ENCODE measurements at regions not wholly inside any gene's neighbourhood (a gene's known extent, or its start where the extent isn't known, plus 50 kb on each side); places are given as distances from the start of the nearest gene placed in this dataset.

- H3K4me3 ChIP-seq (ENCODE audit: low read depth, low read length), result no peak overlapping the region
- no peak overlapping the region for H3K27ac ChIP-seq (ENCODE audit: low read depth)
- no peaks in the 10 kb centered on the region for H3K36me3 ChIP-seq (ENCODE audit: insufficient read depth)
- DNase-seq (ENCODE audit: extremely low spot score), result no peak
- 89% methylated on average over 4 of the region's 4 CpGs for WGBS
- no peaks in the 10 kb centered on the region for H3K4me1 ChIP-seq (ENCODE audit: insufficient read depth)
Measured at GRCh38 chr4:20364969-20365368, 113.3 kb downstream of the SLIT2 start.

DNA sequence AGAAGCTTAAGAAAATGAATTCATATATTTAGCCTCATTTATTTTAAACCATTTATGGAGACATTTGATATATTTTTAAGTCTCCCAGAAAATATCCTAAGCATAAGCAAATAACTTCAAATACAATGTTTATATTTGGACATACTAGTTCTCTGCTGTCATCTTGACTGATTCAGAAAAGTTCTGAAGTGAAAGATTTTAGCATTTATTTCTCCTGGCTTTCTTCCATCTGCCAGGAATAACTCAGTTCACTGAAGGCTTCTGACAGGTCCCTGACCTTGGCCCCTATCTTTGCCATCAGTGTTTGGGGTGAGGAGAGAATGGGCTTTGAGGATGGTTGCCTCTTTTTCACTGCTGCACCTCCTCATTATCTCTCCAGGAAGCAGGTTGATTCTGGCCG, 115.7 kb downstream of the SLIT2 start:
- Histone ChIP-seq H3K4me1 (ENCODE audit: insufficient read depth) (no peaks in the 10 kb centered on the region), H3K27ac (ENCODE audit: low read depth) (no peak overlapping the region), H3K4me3 (ENCODE audit: low read depth, low read length) (no peak overlapping the region), H3K36me3 (ENCODE audit: insufficient read depth) (no peaks in the 10 kb centered on the region)
- WGBS, result 72% methylated on average over 1 of the region's 1 CpG
- no peak for DNase-seq (ENCODE audit: extremely low spot score)

DNA sequence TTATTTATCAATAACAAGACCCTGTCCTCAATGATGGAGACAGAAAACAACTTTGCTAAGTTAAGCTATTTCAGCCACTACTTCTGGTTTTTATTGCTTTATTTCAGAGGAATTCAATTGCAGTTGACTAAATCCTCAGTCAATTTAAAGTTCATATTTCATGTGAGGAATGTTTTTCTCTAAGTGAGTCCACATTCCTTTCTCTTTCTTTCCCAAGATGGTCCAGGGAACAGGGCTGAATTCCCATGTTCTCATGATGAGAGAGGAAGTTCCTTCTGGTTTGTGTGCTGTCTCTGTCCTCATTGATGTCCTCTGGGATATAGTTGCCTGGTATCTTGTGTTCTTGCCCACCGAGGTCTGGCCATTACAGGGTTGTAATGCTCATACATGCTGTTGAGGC, 117.2 kb downstream of the SLIT2 start:
- no peaks in the 10 kb centered on the region for H3K4me1 ChIP-seq (ENCODE audit: insufficient read depth)
- no peak for DNase-seq (ENCODE audit: extremely low spot score)
- no peaks in the 10 kb centered on the region for H3K36me3 ChIP-seq (ENCODE audit: insufficient read depth)
- no peak overlapping the region for H3K27ac ChIP-seq (ENCODE audit: low read depth)
- no peak overlapping the region for H3K4me3 ChIP-seq (ENCODE audit: low read depth, low read length)
- WGBS, result 84% methylated on average over 1 of the region's 1 CpG

- H3K36me3 ChIP-seq (ENCODE audit: insufficient read depth), result no peaks in the 10 kb centered on the region
- no peaks in the 10 kb centered on the region for H3K4me1 ChIP-seq (ENCODE audit: insufficient read depth)
- no peak overlapping the region for H3K27ac ChIP-seq (ENCODE audit: low read depth)
- H3K4me3 ChIP-seq (ENCODE audit: low read depth, low read length), result no peak overlapping the region
- WGBS, result 59% methylated on average over 2 of the region's 2 CpGs
- no peak for DNase-seq (ENCODE audit: extremely low spot score)
Measured at GRCh38 chr4:20370274-20370673, 118.6 kb downstream of the SLIT2 start.

- WGBS, result 77% methylated on average over 2 of the region's 2 CpGs
Measured at GRCh38 chr4:20376070-20376469, 124.4 kb downstream of the SLIT2 start.

GRCh38 chr4:20378181-20378580, 126.5 kb downstream of the SLIT2 start:
- 54% methylated on average over 1 of the region's 1 CpG for WGBS
- H3K27ac ChIP-seq (ENCODE audit: low read depth), result no peak overlapping the region

More at GRCh38 chr4:20376070-20376469, 124.4 kb downstream of the SLIT2 start:
- no peak overlapping the region for H3K4me3 ChIP-seq (ENCODE audit: low read depth, low read length)
- H3K4me1 ChIP-seq (ENCODE audit: insufficient read depth), result no peaks in the 10 kb centered on the region
- no peaks in the 10 kb centered on the region for H3K36me3 ChIP-seq (ENCODE audit: insufficient read depth)
- no peak for DNase-seq (ENCODE audit: extremely low spot score)
- H3K27ac ChIP-seq (ENCODE audit: low read depth), result no peak overlapping the region

DNA sequence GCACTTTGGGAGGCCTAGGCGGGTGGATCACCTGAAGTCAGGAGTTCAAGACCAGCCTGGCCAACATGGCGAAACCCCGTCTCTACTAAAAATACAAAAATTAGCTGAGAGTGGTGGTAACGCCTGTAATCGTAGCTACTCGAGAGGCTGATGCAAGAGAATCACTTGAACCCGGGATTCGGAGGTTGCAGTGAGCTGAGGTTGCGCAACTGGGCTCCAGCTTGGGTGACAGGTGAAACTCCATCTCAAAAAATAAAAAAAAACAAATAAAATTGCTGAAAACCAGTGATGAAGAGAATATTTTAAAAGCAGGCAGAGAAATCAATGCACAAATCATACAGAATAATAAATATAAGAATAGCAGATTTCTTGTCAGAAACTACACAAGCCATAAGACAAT, 129.3 kb downstream of the SLIT2 start:
- Histone ChIP-seq H3K4me1 (ENCODE audit: insufficient read depth) (no peaks in the 10 kb centered on the region), H3K36me3 (ENCODE audit: insufficient read depth) (no peaks in the 10 kb centered on the region), H3K4me3 (ENCODE audit: low read depth, low read length) (no peak overlapping the region), H3K27ac (ENCODE audit: low read depth) (no peak overlapping the region)
- 96% methylated on average over 9 of the region's 9 CpGs for WGBS
- no peak for DNase-seq (ENCODE audit: extremely low spot score)

More at GRCh38 chr4:20378181-20378580, 126.5 kb downstream of the SLIT2 start:
- H3K4me3 ChIP-seq (ENCODE audit: low read depth, low read length), result no peak overlapping the region
- no peak for DNase-seq (ENCODE audit: extremely low spot score)
- no peaks in the 10 kb centered on the region for H3K4me1 ChIP-seq (ENCODE audit: insufficient read depth)
- H3K36me3 ChIP-seq (ENCODE audit: insufficient read depth), result no peaks in the 10 kb centered on the region

- no peak for DNase-seq (ENCODE audit: extremely low spot score)
- no peak overlapping the region for H3K4me3 ChIP-seq (ENCODE audit: low read depth, low read length)
- no peaks in the 10 kb centered on the region for H3K36me3 ChIP-seq (ENCODE audit: insufficient read depth)
- H3K27ac ChIP-seq (ENCODE audit: low read depth), result no peak overlapping the region
- H3K4me1 ChIP-seq (ENCODE audit: insufficient read depth), result no peaks in the 10 kb centered on the region
Measured at GRCh38 chr4:20383283-20383682, 131.6 kb downstream of the SLIT2 start.

- no peak overlapping the region for H3K27ac ChIP-seq (ENCODE audit: low read depth)
- no peak for DNase-seq (ENCODE audit: extremely low spot score)
- H3K4me1 ChIP-seq (ENCODE audit: insufficient read depth), result no peaks in the 10 kb centered on the region
- no peak overlapping the region for H3K4me3 ChIP-seq (ENCODE audit: low read depth, low read length)
- H3K36me3 ChIP-seq (ENCODE audit: insufficient read depth), result no peaks in the 10 kb centered on the region
Measured at GRCh38 chr4:20383969-20384368, 132.3 kb downstream of the SLIT2 start.

GRCh38 chr4:20384456-20384855, 132.8 kb downstream of the SLIT2 start:
- no peak for DNase-seq (ENCODE audit: extremely low spot score)
- H3K27ac ChIP-seq (ENCODE audit: low read depth), result no peak overlapping the region
- H3K4me1 ChIP-seq (ENCODE audit: insufficient read depth), result no peaks in the 10 kb centered on the region
- WGBS, result 51% methylated on average over 5 of the region's 5 CpGs
- no peaks in the 10 kb centered on the region for H3K36me3 ChIP-seq (ENCODE audit: insufficient read depth)
- H3K4me3 ChIP-seq (ENCODE audit: low read depth, low read length), result no peak overlapping the region

DNA sequence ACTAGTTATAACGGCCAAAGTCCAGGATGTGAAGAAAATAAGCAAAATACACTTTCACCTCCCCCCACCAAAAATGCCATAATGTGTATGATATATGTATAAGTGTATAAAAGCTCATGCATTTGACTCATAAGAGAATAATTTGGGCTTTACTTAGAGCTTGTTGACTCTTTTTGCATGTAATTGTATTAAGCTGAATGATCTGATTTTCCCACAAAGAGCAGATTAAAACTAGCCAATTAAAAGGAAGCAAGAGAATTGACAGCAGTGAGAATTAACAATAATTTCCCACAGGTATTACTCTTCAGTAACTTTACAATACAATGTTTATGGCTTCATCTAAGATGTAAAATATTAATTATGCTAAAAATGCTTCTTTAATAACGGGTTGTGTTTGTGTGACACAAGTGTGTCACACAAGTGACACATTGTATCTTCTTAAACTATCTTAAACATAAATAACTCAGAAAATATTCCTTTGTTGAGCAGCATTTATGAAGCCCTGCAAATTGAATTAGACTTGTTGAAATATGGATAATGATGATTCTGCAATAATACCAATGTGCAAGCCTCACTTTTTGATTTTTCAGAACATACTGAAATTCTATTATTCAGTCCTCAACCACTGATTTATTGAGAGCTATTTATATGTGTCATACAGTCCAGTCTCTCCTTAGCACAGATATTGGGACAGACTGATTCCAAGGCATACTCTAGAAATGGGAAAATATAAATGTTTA, 134.5 kb downstream of the SLIT2 start:
- WGBS, result 88% methylated on average over 2 of the region's 2 CpGs

DNA sequence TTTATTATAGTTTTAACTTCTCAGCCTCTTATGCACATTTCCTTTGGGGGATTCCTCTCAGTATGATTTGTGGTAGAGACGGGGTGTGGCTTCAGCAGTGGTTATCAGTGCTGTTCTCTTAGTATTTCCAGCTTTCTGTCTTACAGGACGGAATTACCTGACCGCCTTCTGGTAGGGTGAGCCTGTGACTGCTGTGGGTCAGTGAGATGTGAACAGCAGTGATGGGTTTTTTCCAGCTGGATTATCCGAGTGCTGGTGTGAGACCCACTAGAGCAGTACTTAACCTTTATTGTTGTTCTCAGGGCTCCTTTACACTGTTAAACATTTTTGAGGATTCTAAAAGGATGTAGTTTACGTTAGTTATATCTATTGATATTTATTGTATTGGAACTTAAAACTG, 135.2 kb downstream of the SLIT2 start:
- WGBS, result 94% methylated on average over 5 of the region's 5 CpGs
- DNase-seq (ENCODE audit: extremely low spot score), result no peak
- Histone ChIP-seq H3K4me3 (ENCODE audit: low read depth, low read length) (no peak overlapping the region), H3K36me3 (ENCODE audit: insufficient read depth) (no peaks in the 10 kb centered on the region), H3K27ac (ENCODE audit: low read depth) (no peak overlapping the region), H3K4me1 (ENCODE audit: insufficient read depth) (no peaks in the 10 kb centered on the region)

More for the DNA sequence above, 134.5 kb downstream of the SLIT2 start:
- Histone ChIP-seq H3K36me3 (ENCODE audit: insufficient read depth) (no peaks in the 10 kb centered on the region), H3K27ac (ENCODE audit: low read depth) (no peak overlapping the region), H3K4me3 (ENCODE audit: low read depth, low read length) (no peak overlapping the region), H3K4me1 (ENCODE audit: insufficient read depth) (no peaks in the 10 kb centered on the region)
- no peak for DNase-seq (ENCODE audit: extremely low spot score)

DNA sequence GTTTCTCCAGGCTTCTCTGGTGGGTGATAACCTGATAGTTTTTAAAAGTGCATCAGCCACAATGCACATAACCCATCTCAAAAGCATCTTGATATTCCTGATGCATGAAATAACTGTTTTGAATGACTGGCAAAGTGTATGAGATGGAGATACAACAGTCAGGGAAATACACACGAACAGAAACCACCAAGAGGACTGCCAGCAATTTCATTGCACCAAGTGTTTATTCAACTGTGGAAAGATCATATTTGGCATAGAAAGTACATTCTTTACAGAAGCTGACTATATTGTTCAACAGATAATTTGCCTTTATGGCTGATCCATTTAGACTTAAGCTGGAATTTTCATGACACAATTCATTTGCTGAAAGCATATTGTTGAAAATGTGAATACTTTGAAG, 139.5 kb downstream of the SLIT2 start:
- no peak overlapping the region for H3K27ac ChIP-seq (ENCODE audit: low read depth)
- no peak overlapping the region for H3K4me3 ChIP-seq (ENCODE audit: low read depth, low read length)
- no peaks in the 10 kb centered on the region for H3K4me1 ChIP-seq (ENCODE audit: insufficient read depth)
- 23% methylated on average over 1 of the region's 1 CpG for whole genome bisulfite sequencing
- no peak for DNase-seq (ENCODE audit: extremely low spot score)
- no peaks in the 10 kb centered on the region for H3K36me3 ChIP-seq (ENCODE audit: insufficient read depth)

- WGBS, result 94% methylated on average over 5 of the region's 5 CpGs
- no peak for DNase-seq (ENCODE audit: extremely low spot score)
- H3K27ac ChIP-seq (ENCODE audit: low read depth), result no peak overlapping the region
- no peak overlapping the region for H3K4me3 ChIP-seq (ENCODE audit: low read depth, low read length)
- H3K36me3 ChIP-seq (ENCODE audit: insufficient read depth), result no peaks in the 10 kb centered on the region
- no peaks in the 10 kb centered on the region for H3K4me1 ChIP-seq (ENCODE audit: insufficient read depth)
Measured at GRCh38 chr4:20391912-20392311, 140.2 kb downstream of the SLIT2 start.
